NT2/D1 (cell line): ENCODE measurements at regions not wholly inside any gene's neighbourhood (a gene's known extent, or its start where the extent isn't known, plus 50 kb on each side); places are given as distances from the start of the nearest gene placed in this dataset.

Experiments
- YY1 ChIP-seq: IDR thresholded peaks from 2 replicates; pipeline ENCODE4 v1.6.1; 2011; ENCODE audit not compliant: insufficient read length, insufficient read depth
- ZNF274 ChIP-seq: IDR thresholded peaks from 2 replicates; pipeline ENCODE4 v1.6.1; 2011; ENCODE audit warnings: mild to moderate bottlenecking, low read depth, low read length

DNA sequence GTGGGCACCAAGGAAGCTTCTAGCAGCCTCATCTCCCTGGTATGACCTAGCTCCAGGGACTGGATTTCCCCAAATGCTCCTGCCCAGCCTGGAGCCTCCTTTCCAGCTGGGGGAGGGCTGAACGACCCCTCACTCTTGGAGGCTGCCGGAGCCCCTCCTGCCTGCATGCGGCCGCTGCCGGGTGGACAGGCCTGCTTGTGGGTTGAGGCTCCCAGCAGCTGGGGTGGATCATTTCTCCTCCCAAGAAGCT, 213.6 kb downstream of the SEC14L1 start:
- TF ChIP-seq YY1 = no peak
- no peak for TF ChIP-seq ZNF274
